BLaER1 treated with 17β-estradiol and CSF1 and Interleukin-3, amounts not matched to agents 10 nM and 100 nM (cell line): ENCODE measurements at regions not wholly inside any gene's neighbourhood (a gene's known extent, or its start where the extent isn't known, plus 50 kb on each side); places are given as distances from the start of the nearest gene placed in this dataset.
"Not testable (repeated sequence)": the region's sequence is repeated elsewhere in the genome, so short reads cannot be mapped to it uniquely, and the experiment has no call there.

Experiments used
- H3K27ac ChIP-seq, 11 experiments: shearing (Covaris generic); formaldehyde crosslinking; 2 replicates each; pipeline ENCODE4 v1.8.1; 2022
- H3K27me3 ChIP-seq, 11 experiments: shearing (Covaris generic); formaldehyde crosslinking; 2 replicates each; pipeline ENCODE4 v1.8.1; 2022
- H3K36me3 ChIP-seq, 11 experiments: shearing (Covaris generic); formaldehyde crosslinking; 2 replicates each; pipeline ENCODE4 v1.8.1; 2022
- H3K4me1 ChIP-seq, 10 experiments: shearing (Covaris generic); formaldehyde crosslinking; 2 replicates each; pipeline ENCODE4 v1.8.1; 2022
- H3K4me2 ChIP-seq, 11 experiments: shearing (Covaris generic); formaldehyde crosslinking; 2 replicates each; pipeline ENCODE4 v1.8.1; 2022
- H3K4me3 ChIP-seq, 10 experiments: shearing (Covaris generic); formaldehyde crosslinking; 2 replicates each; pipeline ENCODE4 v1.8.1; 2022
- H3K9ac ChIP-seq, 11 experiments: shearing (Covaris generic); formaldehyde crosslinking; 2 replicates each; pipeline ENCODE4 v1.8.1; 2022
- H3K9me3 ChIP-seq, 11 experiments: shearing (Covaris generic); formaldehyde crosslinking; replicated peaks in 1 of 11; 2 replicates each; pipeline ENCODE4 v1.8.1; 2022
- H4K20me1 ChIP-seq, 11 experiments: shearing (Covaris generic); formaldehyde crosslinking; 2 replicates each; pipeline ENCODE4 v1.8.1; 2022
- Cebpa-rat ChIP-seq, 11 experiments: shearing (Covaris generic); IDR thresholded peaks; 2 replicates each; pipeline ENCODE4 v1.8.1; 2022

DNA sequence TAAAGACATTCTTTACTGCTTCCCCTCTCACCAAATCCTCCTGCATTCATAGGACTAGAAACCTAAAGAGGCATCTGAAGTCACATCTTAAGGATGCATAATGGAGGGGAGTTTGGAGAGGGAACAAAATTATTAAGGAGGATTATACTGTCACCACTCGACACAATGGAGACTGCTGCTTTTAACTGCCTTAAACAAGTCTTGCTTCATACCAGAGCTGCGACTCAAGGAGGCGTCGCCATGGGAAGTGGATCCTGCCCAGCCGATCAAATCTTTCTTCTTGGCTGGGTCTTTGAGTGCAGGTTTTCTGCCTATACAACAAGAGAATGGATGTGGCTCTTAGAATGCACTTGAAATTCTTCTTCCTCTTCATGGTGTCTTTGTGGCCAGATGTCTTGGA lies 66.7 kb upstream of the FOXE1 start:
- no peak for TF ChIP-seq Cebpa-rat (IDR thresholded peaks at IDR 0.05)
- no peaks in the 10 kb centered on the region for H3K27me3 ChIP-seq
- H3K9ac ChIP-seq: no peak overlapping the region
- no peaks in the 10 kb centered on the region for H4K20me1 ChIP-seq
- H3K36me3 ChIP-seq: no peaks in the 10 kb centered on the region
- no peak overlapping the region for H3K4me3 ChIP-seq
- H3K9me3 ChIP-seq: no peaks in the 10 kb centered on the region
- no peak overlapping the region for H3K4me2 ChIP-seq
- no peaks in the 10 kb centered on the region for H3K4me1 ChIP-seq
- no peak overlapping the region for H3K27ac ChIP-seq

- no peak overlapping the region for H3K4me3 ChIP-seq
- H3K27ac ChIP-seq: no peak overlapping the region
- no peaks in the 10 kb centered on the region for H4K20me1 ChIP-seq
- TF ChIP-seq Cebpa-rat (IDR thresholded peaks at IDR 0.05): no peak
- H3K36me3 ChIP-seq: no peaks in the 10 kb centered on the region
- no peaks in the 10 kb centered on the region for H3K27me3 ChIP-seq
- no peak overlapping the region for H3K4me2 ChIP-seq
- H3K9ac ChIP-seq: no peak overlapping the region
- no peaks in the 10 kb centered on the region for H3K4me1 ChIP-seq
- H3K9me3 ChIP-seq: no peaks in the 10 kb centered on the region
Observed at GRCh38 chr9:97787551-97787950, 65.5 kb upstream of the FOXE1 start.

DNA sequence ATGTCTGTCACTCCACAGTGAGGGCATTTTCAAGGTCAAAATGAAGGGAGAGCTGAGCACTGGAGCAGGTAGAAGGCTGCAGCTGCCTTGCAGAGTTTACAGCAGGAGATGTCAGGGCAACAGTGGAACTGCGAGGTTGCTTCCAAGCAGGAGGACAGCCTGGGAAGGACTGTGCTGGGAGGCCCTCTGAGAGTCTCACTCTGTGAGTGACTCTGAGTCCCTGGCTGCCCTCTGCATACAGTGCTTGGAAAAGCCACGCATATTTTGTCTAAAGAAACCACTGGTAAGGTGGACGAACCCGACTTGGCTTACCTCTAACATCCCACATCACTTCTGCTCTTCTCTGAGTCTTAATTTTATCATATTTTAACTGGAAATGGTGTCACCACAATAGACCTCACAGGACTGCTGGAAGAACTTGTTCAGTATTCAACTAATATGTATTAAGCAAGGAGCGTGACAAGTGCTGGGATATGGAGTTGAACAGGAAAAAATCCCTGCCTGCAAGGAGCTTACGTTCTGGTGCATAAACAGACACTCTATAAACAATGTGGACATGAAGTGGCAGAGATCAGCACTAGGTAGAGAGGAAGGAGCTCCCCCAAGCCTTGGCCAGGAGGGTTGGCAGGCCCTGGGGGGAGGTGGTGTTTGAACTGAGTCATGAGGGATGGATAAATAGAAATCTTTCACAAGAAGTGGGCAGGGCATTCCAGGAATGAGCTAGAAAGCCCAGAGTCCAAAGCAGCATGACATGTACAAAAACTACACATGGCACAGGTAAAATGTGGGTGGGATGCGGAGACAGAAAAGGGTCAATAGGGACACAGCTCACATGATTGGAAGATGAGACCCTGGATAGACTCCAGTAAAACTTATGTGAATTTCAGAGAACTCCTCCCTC lies 64.0 kb upstream of the FOXE1 start:
- Histone ChIP-seq H3K4me2 (no peak overlapping the region), H3K4me1 (no peaks in the 10 kb centered on the region), H3K27me3 (no peaks in the 10 kb centered on the region), H3K36me3 (no peaks in the 10 kb centered on the region), H3K9ac (no peak overlapping the region), H3K9me3 (peaks cover 0 to 6% (median 0%) of the 10 kb centered on the region in 11 experiments; a peak in 8 of 22 replicates), H3K4me3 (no peak overlapping the region), H4K20me1 (no peaks in the 10 kb centered on the region), H3K27ac (no peak overlapping the region)
- no peak for TF ChIP-seq Cebpa-rat (IDR thresholded peaks at IDR 0.05)

DNA sequence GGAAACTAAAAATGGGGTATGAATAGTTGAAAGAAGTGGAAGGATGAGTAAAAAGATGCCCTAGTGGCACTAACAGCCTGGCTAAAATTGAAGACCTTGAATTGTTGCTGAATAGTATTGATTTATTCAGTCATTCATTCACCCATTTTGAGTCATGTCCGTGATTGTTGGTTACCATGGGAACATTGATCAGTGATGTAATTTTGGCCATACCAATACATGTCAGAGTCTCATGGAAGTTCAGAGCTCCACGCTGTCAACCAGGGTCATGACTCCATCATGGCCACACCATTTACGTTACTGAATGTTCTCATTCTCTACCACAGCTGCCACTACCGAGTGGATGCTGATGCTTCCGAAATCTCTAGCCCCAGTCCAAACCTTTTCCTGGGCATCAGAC lies 62.5 kb upstream of the FOXE1 start:
- no peaks in the 10 kb centered on the region for H3K27me3 ChIP-seq
- H3K4me3 ChIP-seq: no peak overlapping the region
- H3K9me3 ChIP-seq: peaks cover 3 to 21% (median 4%) of the 10 kb centered on the region in 11 experiments
- H3K4me2 ChIP-seq: no peak overlapping the region
- H3K36me3 ChIP-seq: no peaks in the 10 kb centered on the region
- no peak for TF ChIP-seq Cebpa-rat (IDR thresholded peaks at IDR 0.05)
- H3K4me1 ChIP-seq: no peaks in the 10 kb centered on the region
- no peak overlapping the region for H3K27ac ChIP-seq
- no peaks in the 10 kb centered on the region for H4K20me1 ChIP-seq
- H3K9ac ChIP-seq: no peak overlapping the region

- Histone ChIP-seq H3K9ac (no peak overlapping the region), H3K27me3 (no peaks in the 10 kb centered on the region), H3K4me2 (no peak overlapping the region), H4K20me1 (no peaks in the 10 kb centered on the region), H3K36me3 (no peaks in the 10 kb centered on the region), H3K4me3 (no peak overlapping the region), H3K9me3 (peaks cover 7 to 30% (median 12%) of the 10 kb centered on the region in 11 experiments), H3K4me1 (no peaks in the 10 kb centered on the region), H3K27ac (no peak overlapping the region)
- no peak for TF ChIP-seq Cebpa-rat (IDR thresholded peaks at IDR 0.05)
Observed at GRCh38 chr9:97791542-97791941, 61.5 kb upstream of the FOXE1 start.

GRCh38 chr9:97793067-97793466 lies 60.0 kb upstream of the FOXE1 start:
- H3K4me3 ChIP-seq: no peak overlapping the region
- no peak for TF ChIP-seq Cebpa-rat (IDR thresholded peaks at IDR 0.05)
- no peak overlapping the region for H3K9ac ChIP-seq
- no peak overlapping the region for H3K27ac ChIP-seq
- H4K20me1 ChIP-seq: no peaks in the 10 kb centered on the region
- H3K36me3 ChIP-seq: no peaks in the 10 kb centered on the region
- H3K4me2 ChIP-seq: no peak overlapping the region
- H3K27me3 ChIP-seq: no peaks in the 10 kb centered on the region
- H3K9me3 ChIP-seq: peaks cover 7 to 30% (median 12%) of the 10 kb centered on the region in 11 experiments
- no peaks in the 10 kb centered on the region for H3K4me1 ChIP-seq

DNA sequence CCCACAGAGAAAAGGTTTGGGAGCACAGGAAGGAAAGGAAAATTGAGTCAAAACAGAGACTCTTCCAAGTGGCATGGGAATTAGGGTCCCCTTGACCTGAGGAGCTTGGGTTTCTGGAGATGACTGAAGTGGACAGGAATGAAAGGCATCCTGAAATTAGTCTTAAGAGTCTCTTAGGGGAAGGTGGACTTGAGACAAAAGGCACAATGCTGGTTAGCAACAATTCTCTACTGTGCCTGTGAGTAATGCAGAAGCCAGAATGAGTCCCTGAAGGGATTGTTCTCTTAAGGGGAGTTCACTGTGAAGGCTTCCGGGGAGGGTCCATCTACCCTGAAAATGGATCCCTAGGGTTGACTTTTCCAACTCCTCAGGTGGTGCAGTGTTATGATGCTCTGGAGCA lies 58.4 kb upstream of the FOXE1 start:
- Histone ChIP-seq H3K4me3 (no peak overlapping the region), H3K9ac (no peak overlapping the region), H3K4me2 (no peak overlapping the region), H3K27me3 (no peaks in the 10 kb centered on the region), H3K36me3 (no peaks in the 10 kb centered on the region), H4K20me1 (no peaks in the 10 kb centered on the region), H3K4me1 (no peaks in the 10 kb centered on the region), H3K27ac (no peak overlapping the region), H3K9me3 (peaks cover 7 to 30% (median 12%) of the 10 kb centered on the region in 11 experiments)
- TF ChIP-seq Cebpa-rat (IDR thresholded peaks at IDR 0.05): no peak

- H3K36me3 ChIP-seq, H3K4me1 ChIP-seq, H3K27me3 ChIP-seq, H3K4me3 ChIP-seq, H4K20me1 ChIP-seq, H3K27ac ChIP-seq, H3K4me2 ChIP-seq, H3K9ac ChIP-seq: not testable (repeated sequence)
- peaks cover 7 to 30% (median 12%) of the 10 kb centered on the region in 11 experiments for H3K9me3 ChIP-seq
Observed at GRCh38 chr9:97796176-97796575, 56.9 kb upstream of the FOXE1 start.

DNA sequence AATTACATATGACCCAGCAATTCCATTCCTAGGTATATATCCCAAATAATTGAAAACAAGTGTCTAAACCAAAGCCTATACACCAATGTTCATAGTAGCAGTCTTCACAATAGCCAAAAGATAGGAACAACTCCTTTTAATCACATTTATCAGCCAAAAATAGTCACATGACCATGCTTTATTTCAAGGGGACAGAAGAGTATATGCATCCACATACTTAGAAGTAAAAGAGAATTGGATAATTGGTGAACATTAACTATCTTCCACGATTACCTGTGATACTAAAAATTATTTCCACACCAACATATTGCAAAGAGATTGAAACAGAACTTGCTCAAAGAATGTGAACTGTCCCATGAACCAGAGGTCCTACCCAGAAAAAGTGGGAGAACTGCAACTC lies 51.8 kb upstream of the FOXE1 start:
- Histone ChIP-seq H3K27me3 (no peaks in the 10 kb centered on the region), H3K4me1 (peaks cover 0 to 6% (median 0%) of the 10 kb centered on the region in 10 experiments; a peak in 3 of 20 replicates), H3K4me3 (no peak overlapping the region), H3K36me3 (no peaks in the 10 kb centered on the region), H3K27ac (no peak overlapping the region), H3K9ac (no peak overlapping the region), H3K4me2 (no peak overlapping the region), H3K9me3 (peaks cover 0 to 3% (median 2%) of the 10 kb centered on the region in 11 experiments; a peak in 12 of 22 replicates), H4K20me1 (no peaks in the 10 kb centered on the region)
- TF ChIP-seq Cebpa-rat (IDR thresholded peaks at IDR 0.05): no peak

GRCh38 chr9:97802276-97802675 lies 50.8 kb upstream of the FOXE1 start:
- Histone ChIP-seq H3K4me3 (no peak overlapping the region), H4K20me1 (no peaks in the 10 kb centered on the region), H3K36me3 (no peaks in the 10 kb centered on the region), H3K4me1 (peaks cover 0 to 6% (median 0%) of the 10 kb centered on the region in 10 experiments; a peak in 3 of 20 replicates), H3K9me3 (no peaks in the 10 kb centered on the region), H3K27me3 (no peaks in the 10 kb centered on the region), H3K4me2 (no peak overlapping the region), H3K27ac (no peak overlapping the region), H3K9ac (no peak overlapping the region)
- no peak for TF ChIP-seq Cebpa-rat (IDR thresholded peaks at IDR 0.05)
